Loucy (cell line): ENCODE measurements at regions not wholly inside any gene's neighbourhood (a gene's known extent, or its start where the extent isn't known, plus 50 kb on each side); places are given as distances from the start of the nearest gene placed in this dataset.
"Not testable (repeated sequence)": the region's sequence is repeated elsewhere in the genome, so short reads cannot be mapped to it uniquely, and the experiment has no call there.

Experiments
- H2AFZ ChIP-seq: fragments of 200-600 bp; sonication (generic); 2 replicates; pipeline ENCODE4 v1.6.0; 2016; ENCODE audit warnings: antibody characterized with exemption, mild to moderate bottlenecking, low read length, moderate library complexity
- H3F3A ChIP-seq: fragments of 200-600 bp; 2 replicates; pipeline ENCODE4 v1.6.0; 2016; ENCODE audit warnings: antibody characterized with exemption, low read depth, mild to moderate bottlenecking
- H3K27me3 ChIP-seq: fragments of 200-600 bp; sonication (generic); 2 replicates; pipeline ENCODE4 v1.6.1; 2014; ENCODE audit warnings: low read length, mild to moderate bottlenecking; ENCODE audit not compliant: insufficient read depth, poor library complexity, severe bottlenecking
- H3K36me3 ChIP-seq: fragments of 200-600 bp; sonication (generic); 2 replicates; pipeline ENCODE4 v1.6.1; 2016; ENCODE audit warnings: low read length; ENCODE audit not compliant: insufficient read depth
- H3K4me1 ChIP-seq: fragments of 200-600 bp; sonication (generic); 2 replicates; pipeline ENCODE4 v1.5.1; 2014; ENCODE audit warnings: low read length, mild to moderate bottlenecking; ENCODE audit not compliant: insufficient read depth, poor library complexity, severe bottlenecking
- H3K4me2 ChIP-seq: fragments of 200-600 bp; sonication (generic); 2 replicates; pipeline ENCODE4 v1.6.0; 2014; ENCODE audit warnings: antibody characterized with exemption, low read length, low read depth, mild to moderate bottlenecking; ENCODE audit not compliant: poor library complexity, severe bottlenecking
- H3K4me3 ChIP-seq: fragments of 200-600 bp; sonication (generic); 2 replicates; pipeline ENCODE4 v1.5.1; 2014; ENCODE audit warnings: low read length, mild to moderate bottlenecking, mixed read lengths; ENCODE audit not compliant: poor library complexity, severe bottlenecking
- H3K79me2 ChIP-seq: fragments of 200-600 bp; sonication (generic); 2 replicates; pipeline ENCODE4 v1.6.1; 2014; ENCODE audit warnings: low read length; ENCODE audit not compliant: insufficient read depth
- H3K9ac ChIP-seq: fragments of 200-600 bp; sonication (generic); 2 replicates; pipeline ENCODE4 v1.6.0; 2014; ENCODE audit warnings: mild to moderate bottlenecking, low read depth, low read length, moderate library complexity; ENCODE audit not compliant: poor library complexity, severe bottlenecking
- H3K9me2 ChIP-seq: fragments of 200-600 bp; sonication (generic); replicated peaks from 2 replicates; pipeline ENCODE4 v1.6.1; 2016; ENCODE audit warnings: low read depth, low read length, mixed read lengths
- H3K9me3 ChIP-seq: fragments of 200-600 bp; sonication (generic); 2 replicates; pipeline ENCODE4 v1.6.1; 2014; ENCODE audit warnings: mild to moderate bottlenecking, antibody characterized with exemption, low read length, low read depth; ENCODE audit not compliant: insufficient read depth
- H4K20me1 ChIP-seq: fragments of 200-600 bp; sonication (generic); 2 replicates; pipeline ENCODE4 v1.6.0; 2014; ENCODE audit warnings: antibody characterized with exemption, low read length, mild to moderate bottlenecking; ENCODE audit not compliant: insufficient read depth, poor library complexity, severe bottlenecking

GRCh38 chr21:5035587-5035986 lies 5485.8 kb upstream of the TPTE start:
- H3K4me3 ChIP-seq, H3F3A ChIP-seq, H3K9me3 ChIP-seq, H3K4me1 ChIP-seq, H3K4me2 ChIP-seq, H3K79me2 ChIP-seq, H3K9me2 ChIP-seq, H4K20me1 ChIP-seq, H3K27me3 ChIP-seq, H3K36me3 ChIP-seq, H3K9ac ChIP-seq, H2AFZ ChIP-seq: not testable (repeated sequence)

GRCh38 chr21:5037606-5038331 lies 5483.6 kb upstream of the TPTE start:
- not testable (repeated sequence) for H4K20me1 ChIP-seq, H3K9me2 ChIP-seq, H3K79me2 ChIP-seq, H3K4me2 ChIP-seq, H3K4me1 ChIP-seq, H2AFZ ChIP-seq, H3K27me3 ChIP-seq, H3K9me3 ChIP-seq, H3K4me3 ChIP-seq, H3F3A ChIP-seq, H3K36me3 ChIP-seq, H3K9ac ChIP-seq

GRCh38 chr21:5039926-5040325 lies 5481.5 kb upstream of the TPTE start:
- not testable (repeated sequence) for H3K9me2 ChIP-seq, H3F3A ChIP-seq, H3K4me2 ChIP-seq, H3K27me3 ChIP-seq, H3K9me3 ChIP-seq, H3K4me1 ChIP-seq, H3K4me3 ChIP-seq, H2AFZ ChIP-seq, H3K36me3 ChIP-seq, H3K79me2 ChIP-seq, H4K20me1 ChIP-seq, H3K9ac ChIP-seq

GRCh38 chr21:5042583-5042982 lies 5478.8 kb upstream of the TPTE start:
- H3K4me1 ChIP-seq, H2AFZ ChIP-seq, H3K79me2 ChIP-seq, H3K27me3 ChIP-seq, H3K4me3 ChIP-seq, H3K9me3 ChIP-seq, H4K20me1 ChIP-seq, H3K4me2 ChIP-seq, H3K36me3 ChIP-seq, H3F3A ChIP-seq, H3K9me2 ChIP-seq, H3K9ac ChIP-seq: not testable (repeated sequence)

- not testable (repeated sequence) for H3K36me3 ChIP-seq, H3K9ac ChIP-seq, H3K9me2 ChIP-seq, H3K27me3 ChIP-seq, H3K9me3 ChIP-seq, H3K4me1 ChIP-seq, H4K20me1 ChIP-seq, H3K4me3 ChIP-seq, H3F3A ChIP-seq, H2AFZ ChIP-seq, H3K4me2 ChIP-seq, H3K79me2 ChIP-seq
Observed at GRCh38 chr21:5044812-5045211, 5476.6 kb upstream of the TPTE start.

- H3K36me3 ChIP-seq, H3K9me3 ChIP-seq, H3K79me2 ChIP-seq, H2AFZ ChIP-seq, H3K9ac ChIP-seq, H3K4me2 ChIP-seq, H3K27me3 ChIP-seq, H3K4me1 ChIP-seq, H3K9me2 ChIP-seq, H3F3A ChIP-seq, H4K20me1 ChIP-seq, H3K4me3 ChIP-seq: not testable (repeated sequence)
Observed at GRCh38 chr21:5051303-5052018, 5469.9 kb upstream of the TPTE start.

- H3K9me3 ChIP-seq, H3F3A ChIP-seq, H3K4me1 ChIP-seq, H3K9me2 ChIP-seq, H3K4me3 ChIP-seq, H3K4me2 ChIP-seq, H3K9ac ChIP-seq, H3K27me3 ChIP-seq, H3K36me3 ChIP-seq, H2AFZ ChIP-seq, H4K20me1 ChIP-seq, H3K79me2 ChIP-seq: not testable (repeated sequence)
Observed at GRCh38 chr21:5055027-5055754, 5466.2 kb upstream of the TPTE start.
